Heart right ventricle (tissue), 16 donors: ENCODE measurements at regions not wholly inside any gene's neighbourhood (a gene's known extent, or its start where the extent isn't known, plus 50 kb on each side); places are given as distances from the start of the nearest gene placed in this dataset.

Experiments
- ATAC-seq, 8 donors: fragments of 200-7000 bp; cut with Tn5 transposase; one replicate each; pipeline ENCODE4 v1.9.1; 2020; ENCODE audit warnings: mild to moderate bottlenecking in 8 of 8, moderate library complexity in 8 of 8, moderate number of reproducible peaks in 1 of 8
- DNase-seq, 2 donors: peaks; one replicate each; pipeline ENCODE4 v3.0.0-alpha.2; 2020
- H3K27ac ChIP-seq, 10 donors: fragments of 200-600 bp; sonication (generic) in 2 of 10; one replicate each; pipeline versions ENCODE4 v1.5.0 to v1.8.0; 2020 to 2022; ENCODE audit warnings: mild to moderate bottlenecking in 3 of 10
- H3K27me3 ChIP-seq, 7 donors: fragments of 200-600 bp; one replicate each; pipeline ENCODE4 v1.8.0; 2021 to 2022; ENCODE audit warnings: mild to moderate bottlenecking in 2 of 7
- H3K36me3 ChIP-seq, 9 donors: fragments of 200-600 bp; sonication (generic) in 1 of 9; one replicate each; pipeline versions ENCODE4 v1.5.0 to v1.8.0; 2020 to 2022; ENCODE audit warnings: mild to moderate bottlenecking in 2 of 9
- H3K4me1 ChIP-seq, 9 donors: fragments of 200-600 bp; sonication (generic) in 1 of 9; one replicate each; pipeline versions ENCODE4 v1.5.0 to v1.8.0; 2020 to 2022; ENCODE audit warnings: mild to moderate bottlenecking in 4 of 9
- H3K4me3 ChIP-seq, 10 donors: fragments of 200-600 bp; sonication (generic) in 2 of 10; one replicate each; pipeline versions ENCODE4 v1.5.0 to v1.8.0; 2020 to 2022; ENCODE audit warnings: mild to moderate bottlenecking in 7 of 10, moderate library complexity in 2 of 10
- H3K9me3 ChIP-seq, 11 donors: fragments of 200-600 bp in 10 of 11; sonication (generic) in 2 of 11; one replicate each; pipeline versions ENCODE4 v1.5.0 to v1.8.0; 2013 to 2022; ENCODE audit warnings: mild to moderate bottlenecking in 2 of 11, control low read depth in 1 of 11, moderate library complexity in 1 of 11
- WGBS, 2 donors: extraction: QIAGEN DNeasy Blood & Tissue Kit; methylation state at CpG; one replicate each; pipeline ENCODE4 v1.1.7; 2013; ENCODE audit warnings: inconsistent platforms in 1 of 2; 5-methylcytosine and 5-hydroxymethylcytosine counted together
- intact Hi-C, 10 donors: fragments of 100-400 bp; cut with DNase I; formaldehyde crosslinking; loops; one replicate each; pipeline versions ENCODE4 v1.11.1 to v1.14.2; 2022
- TF ChIP-seq, protein P1 (sequence below), 9 donors: fragments of 200-600 bp; sonication (generic) in 2 of 9; IDR thresholded peaks; one replicate each; pipeline versions ENCODE4 v1.5.0 to v1.8.0; 2021 to 2022; ENCODE audit warnings: antibody characterized with exemption in 9 of 9, mild to moderate bottlenecking in 5 of 9, moderate library complexity in 1 of 9
- donor health status: Arrhythmogenic right ventricular cardiomyopathy.
- donor health status: ischemic (EF 13 %, LVEDD 7.1; RV severe dilation, severe dysfunction).
- donor health status: healthy with polysubstance abuse.
- donor health status: DM: no; HTN: yes; CAD: no.
- donor health status: DM: no; HTN: no; CAD: no.
- donor health status: ischemic (EF 25% LVEDD 6.9; RV normal size, moderate dysfunction).
- donor health status: ischemic (EF 25% LVEDD 5.7; RV mildly dilated, moderate dysfunction).
- donor health status: healthy.
- donor health status: DM: yes; HTN: yes; CAD: no.
- donor health status: Ischemic cardiomyopathy.
- donor health status: ischemic (EF 35%, LVEDD 5.7; RV mildly dilated, moderate dysfunction).
- donor health status: nonischemic (EF 11% LVEDD 7.7; RV severe dilation, severe dysfunction).
- donor health status: DM: yes; HTN: yes; CAD: no.
- donor health status: PGD.
- donor health status: ischemic (EF 29% LVEDD 5.4; RV normal size, mild dysfunction).
- donor health status: nonischemic (EF 23%, LVEDD 6.1; RV moderate dilation, normal function).

DNA sequence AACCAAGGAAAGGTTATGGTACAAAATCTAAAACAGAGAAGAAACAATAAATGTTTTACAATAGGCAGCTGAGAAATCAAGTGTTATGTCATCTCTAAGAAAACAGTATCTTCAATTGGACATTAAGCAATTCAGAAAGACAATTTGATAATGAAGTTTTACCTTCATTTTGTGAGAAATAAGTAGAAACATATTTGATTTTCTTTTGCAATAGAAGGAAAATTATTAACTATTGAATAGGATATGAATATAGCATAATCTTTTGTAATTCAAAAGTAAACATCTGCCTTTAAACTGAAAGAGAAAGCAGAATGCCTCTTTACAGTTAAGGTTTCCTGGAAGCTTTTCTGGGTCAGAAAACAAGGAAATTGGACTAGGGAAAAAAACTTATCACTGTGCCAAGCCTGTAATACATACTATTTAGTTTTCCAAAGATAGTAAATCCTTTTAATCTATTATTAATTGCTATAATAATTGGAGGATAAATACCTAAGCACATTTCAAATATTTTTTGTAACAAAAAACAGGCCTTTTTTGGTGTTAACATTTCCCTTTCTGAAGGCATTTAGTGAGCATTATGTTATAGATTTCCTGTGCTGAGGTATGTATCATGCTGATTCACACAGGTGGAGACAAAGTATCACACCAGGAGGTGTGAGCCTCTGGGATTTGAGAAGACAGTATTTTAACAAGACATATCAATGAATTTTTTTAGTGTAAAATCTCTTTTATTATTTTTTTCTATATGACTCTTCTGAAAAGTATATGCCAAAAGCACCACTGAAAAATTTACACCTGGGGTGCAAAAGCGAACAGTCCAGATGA is 947.0 kb upstream of the CDH2 start:
- Histone ChIP-seq H3K9me3 (no peaks in the 10 kb centered on the region), H3K36me3 (no peaks in the 10 kb centered on the region), H3K27ac (no peak overlapping the region), H3K4me1 (no peaks in the 10 kb centered on the region), H3K27me3 (no peaks in the 10 kb centered on the region), H3K4me3 (no peak overlapping the region)
- TF ChIP-seq, protein P1, sequence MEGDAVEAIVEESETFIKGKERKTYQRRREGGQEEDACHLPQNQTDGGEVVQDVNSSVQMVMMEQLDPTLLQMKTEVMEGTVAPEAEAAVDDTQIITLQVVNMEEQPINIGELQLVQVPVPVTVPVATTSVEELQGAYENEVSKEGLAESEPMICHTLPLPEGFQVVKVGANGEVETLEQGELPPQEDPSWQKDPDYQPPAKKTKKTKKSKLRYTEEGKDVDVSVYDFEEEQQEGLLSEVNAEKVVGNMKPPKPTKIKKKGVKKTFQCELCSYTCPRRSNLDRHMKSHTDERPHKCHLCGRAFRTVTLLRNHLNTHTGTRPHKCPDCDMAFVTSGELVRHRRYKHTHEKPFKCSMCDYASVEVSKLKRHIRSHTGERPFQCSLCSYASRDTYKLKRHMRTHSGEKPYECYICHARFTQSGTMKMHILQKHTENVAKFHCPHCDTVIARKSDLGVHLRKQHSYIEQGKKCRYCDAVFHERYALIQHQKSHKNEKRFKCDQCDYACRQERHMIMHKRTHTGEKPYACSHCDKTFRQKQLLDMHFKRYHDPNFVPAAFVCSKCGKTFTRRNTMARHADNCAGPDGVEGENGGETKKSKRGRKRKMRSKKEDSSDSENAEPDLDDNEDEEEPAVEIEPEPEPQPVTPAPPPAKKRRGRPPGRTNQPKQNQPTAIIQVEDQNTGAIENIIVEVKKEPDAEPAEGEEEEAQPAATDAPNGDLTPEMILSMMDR (IDR thresholded peaks at IDR 0.05) = no peak
- no peak for DNase-seq
- WGBS, 2 donors = 86 to 98% methylated on average over 1 of the region's 1 CpG
- intact Hi-C loops = no loop called here
- ATAC-seq = no peak

DNA sequence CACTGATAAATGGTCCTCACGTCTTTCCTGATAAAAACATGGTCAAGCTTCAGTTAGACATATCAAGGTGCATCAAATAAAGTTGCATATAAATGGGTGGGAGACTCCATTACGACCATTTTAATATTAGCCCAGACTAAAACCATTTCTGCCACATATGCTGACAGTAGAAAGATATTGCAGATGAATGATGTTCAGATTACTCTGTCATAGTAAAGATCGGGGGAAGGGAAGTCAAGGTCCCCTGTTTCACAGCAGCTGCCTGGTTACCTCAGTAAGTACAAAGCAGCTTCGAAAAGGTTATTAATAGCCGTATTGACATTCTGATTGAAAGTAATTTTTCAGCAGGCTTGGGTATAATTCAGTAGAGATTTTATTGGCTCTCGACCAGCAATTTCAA is 927.7 kb upstream of the CDH2 start:
- no peak overlapping the region for H3K27ac ChIP-seq
- no peaks in the 10 kb centered on the region for H3K4me1 ChIP-seq
- no peak overlapping the region for H3K4me3 ChIP-seq
- no peak for ATAC-seq
- H3K9me3 ChIP-seq = peaks cover 0 to 14% (median 0%) of the 10 kb centered on the region in 11 donors
- no peaks in the 10 kb centered on the region for H3K27me3 ChIP-seq
- TF ChIP-seq, protein P1 (IDR thresholded peaks at IDR 0.05) = no peak
- intact Hi-C loops = loop anchor here in 1 of 10 donors (5.0 kb wide), 1 partner anchor 1233 kb away; no protein-coding TSS in a partner anchor
- DNase-seq = no peak
- H3K36me3 ChIP-seq = no peaks in the 10 kb centered on the region
- 48 to 56% methylated on average over 6 of the region's 6 CpGs for WGBS, 2 donors

DNA sequence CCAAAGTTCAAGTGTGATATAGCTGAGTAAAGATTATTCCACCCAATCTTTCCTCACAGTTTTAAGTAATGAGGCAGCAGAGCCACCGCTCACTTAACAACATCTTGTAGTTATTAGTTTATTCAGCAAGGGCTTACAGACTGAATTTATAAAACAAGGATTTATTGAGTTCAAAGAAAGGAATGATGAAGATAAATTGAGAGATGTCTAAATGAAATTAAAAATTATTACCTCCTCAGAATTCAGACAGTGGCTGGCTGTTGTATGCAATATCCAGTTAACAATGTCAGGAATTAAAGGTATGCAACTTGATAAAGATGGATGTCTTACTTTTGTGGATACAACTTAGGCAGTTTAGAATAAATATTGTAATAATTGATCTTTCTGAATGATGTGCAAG is 927.3 kb upstream of the CDH2 start:
- TF ChIP-seq, protein P1 (IDR thresholded peaks at IDR 0.05) = no peak
- no peak for DNase-seq
- no peak for ATAC-seq
- Histone ChIP-seq H3K9me3 (peaks cover 0 to 12% (median 0%) of the 10 kb centered on the region in 11 donors), H3K4me3 (no peak overlapping the region), H3K27me3 (no peaks in the 10 kb centered on the region), H3K36me3 (no peaks in the 10 kb centered on the region), H3K27ac (no peak overlapping the region), H3K4me1 (no peaks in the 10 kb centered on the region)
- WGBS, 2 donors = 89 to 91% methylated on average over 1 of the region's 1 CpG
- intact Hi-C loops = loop anchor here in 1 of 10 donors (5.0 kb wide), 1 partner anchor 1233 kb away; no protein-coding TSS in a partner anchor

DNA sequence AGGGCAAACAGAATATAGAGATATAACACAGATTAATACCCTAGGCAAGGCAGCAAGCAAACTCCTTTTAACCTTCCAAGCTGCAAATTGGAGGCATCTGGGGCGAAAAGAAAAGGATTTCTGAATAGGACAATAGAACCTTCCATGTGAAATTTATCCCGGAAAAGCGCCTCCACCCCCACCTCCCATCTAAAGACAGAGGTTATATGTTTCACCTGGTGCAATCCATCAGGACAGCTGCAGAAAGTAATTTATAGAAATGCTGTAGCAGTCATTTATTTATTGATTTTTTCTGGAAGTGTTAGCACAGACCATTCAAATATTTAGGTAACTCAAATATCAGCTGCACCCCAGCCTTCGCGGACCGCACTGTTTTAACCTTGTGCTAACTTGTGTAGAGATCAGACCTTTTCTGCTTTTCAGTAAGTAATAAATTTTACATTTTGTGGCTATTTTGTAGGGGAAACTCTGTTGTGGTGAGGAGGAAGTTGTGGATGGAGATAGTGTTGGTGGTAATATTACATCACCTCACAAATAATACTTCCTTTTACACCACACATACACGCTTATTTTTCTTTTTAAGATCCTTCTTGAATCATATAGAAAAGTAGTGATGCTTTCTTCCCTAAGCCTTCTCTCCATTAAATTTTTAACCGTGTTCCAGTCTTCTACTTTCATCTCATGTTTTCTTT is 919.3 kb upstream of the CDH2 start:
- H3K4me1 ChIP-seq = peaks cover 0 to 5% (median 0%) of the 10 kb centered on the region in 9 donors
- no peak overlapping the region for H3K27ac ChIP-seq
- H3K36me3 ChIP-seq = no peaks in the 10 kb centered on the region
- no peaks in the 10 kb centered on the region for H3K27me3 ChIP-seq
- no peak overlapping the region for H3K4me3 ChIP-seq
- intact Hi-C loops = no loop called here
- H3K9me3 ChIP-seq = peaks cover 0 to 12% (median 0%) of the 10 kb centered on the region in 11 donors
- DNase-seq (no peak), ATAC-seq (no peak)
- TF ChIP-seq, protein P1 (IDR thresholded peaks at IDR 0.05) = no peak
- 75 to 76% methylated on average over 8 of the region's 8 CpGs for WGBS, 2 donors
